ENCODE measurements at regions not wholly inside any gene's neighbourhood (a gene's known extent, or its start where the extent isn't known, plus 50 kb on each side); places are given as distances from the start of the nearest gene placed in this dataset.

GRCh38 chr16:13392341-13392740 lies 490.9 kb downstream of the SHISA9 start:
- TF ChIP-seq, protein P1, sequence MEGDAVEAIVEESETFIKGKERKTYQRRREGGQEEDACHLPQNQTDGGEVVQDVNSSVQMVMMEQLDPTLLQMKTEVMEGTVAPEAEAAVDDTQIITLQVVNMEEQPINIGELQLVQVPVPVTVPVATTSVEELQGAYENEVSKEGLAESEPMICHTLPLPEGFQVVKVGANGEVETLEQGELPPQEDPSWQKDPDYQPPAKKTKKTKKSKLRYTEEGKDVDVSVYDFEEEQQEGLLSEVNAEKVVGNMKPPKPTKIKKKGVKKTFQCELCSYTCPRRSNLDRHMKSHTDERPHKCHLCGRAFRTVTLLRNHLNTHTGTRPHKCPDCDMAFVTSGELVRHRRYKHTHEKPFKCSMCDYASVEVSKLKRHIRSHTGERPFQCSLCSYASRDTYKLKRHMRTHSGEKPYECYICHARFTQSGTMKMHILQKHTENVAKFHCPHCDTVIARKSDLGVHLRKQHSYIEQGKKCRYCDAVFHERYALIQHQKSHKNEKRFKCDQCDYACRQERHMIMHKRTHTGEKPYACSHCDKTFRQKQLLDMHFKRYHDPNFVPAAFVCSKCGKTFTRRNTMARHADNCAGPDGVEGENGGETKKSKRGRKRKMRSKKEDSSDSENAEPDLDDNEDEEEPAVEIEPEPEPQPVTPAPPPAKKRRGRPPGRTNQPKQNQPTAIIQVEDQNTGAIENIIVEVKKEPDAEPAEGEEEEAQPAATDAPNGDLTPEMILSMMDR (IDR thresholded peaks at IDR 0.05): no peak
- TF ChIP-seq POLR2A (IDR thresholded peaks at IDR 0.05): no peak
